NCI-H524 treated with DMSO at 0.1 percent for 48 hours (cell line): ENCODE measurements at regions not wholly inside any gene's neighbourhood (a gene's known extent, or its start where the extent isn't known, plus 50 kb on each side); places are given as distances from the start of the nearest gene placed in this dataset.
"Not testable (repeated sequence)": the region's sequence is repeated elsewhere in the genome, so short reads cannot be mapped to it uniquely, and the experiment has no call there.

ENCODE experiments used
- DNase-seq: peaks from one replicate; lab custom pipeline; 2025; lab: John Stamatoyannopoulos, UW

DNA sequence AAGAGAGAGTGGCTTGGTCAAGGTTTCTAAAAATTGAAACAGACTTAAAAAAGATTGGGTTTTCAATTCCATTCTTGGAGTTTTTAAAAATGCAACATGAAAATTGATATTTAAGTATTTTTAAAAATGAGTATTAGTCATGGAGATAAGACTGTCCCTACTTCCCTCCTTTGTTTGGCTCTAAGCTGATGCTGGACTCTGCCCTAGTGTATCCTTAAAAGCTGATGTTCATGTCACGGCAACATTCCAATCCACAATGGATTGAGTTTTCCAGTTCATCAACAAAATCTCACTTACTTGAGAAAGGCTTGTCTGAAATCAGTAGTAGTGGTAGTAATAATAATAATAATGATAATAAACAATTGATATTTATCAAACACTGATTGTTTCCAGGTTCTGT lies 119.0 kb upstream of the SLC38A2 start:
- DNase-seq, result no peak

DNA sequence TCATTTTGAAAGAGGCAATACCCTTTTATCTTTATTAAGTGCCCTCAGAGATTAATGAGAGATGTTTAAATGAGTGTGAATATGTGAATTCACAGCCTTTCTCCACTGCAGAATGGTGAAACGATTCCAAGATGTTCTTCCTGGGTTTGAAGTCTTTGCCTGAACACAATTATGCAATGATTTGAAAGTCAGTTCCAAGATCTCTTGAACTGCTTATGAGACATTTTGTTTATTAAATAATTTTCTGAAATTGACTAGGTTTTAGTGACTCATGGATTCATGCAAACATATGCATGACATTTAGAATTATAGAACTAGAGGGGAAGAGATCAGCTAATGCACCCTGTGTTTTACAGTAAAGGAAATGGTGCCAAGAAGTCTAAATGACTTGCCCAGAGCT lies 118.1 kb upstream of the SLC38A2 start:
- no peak for DNase-seq

DNA sequence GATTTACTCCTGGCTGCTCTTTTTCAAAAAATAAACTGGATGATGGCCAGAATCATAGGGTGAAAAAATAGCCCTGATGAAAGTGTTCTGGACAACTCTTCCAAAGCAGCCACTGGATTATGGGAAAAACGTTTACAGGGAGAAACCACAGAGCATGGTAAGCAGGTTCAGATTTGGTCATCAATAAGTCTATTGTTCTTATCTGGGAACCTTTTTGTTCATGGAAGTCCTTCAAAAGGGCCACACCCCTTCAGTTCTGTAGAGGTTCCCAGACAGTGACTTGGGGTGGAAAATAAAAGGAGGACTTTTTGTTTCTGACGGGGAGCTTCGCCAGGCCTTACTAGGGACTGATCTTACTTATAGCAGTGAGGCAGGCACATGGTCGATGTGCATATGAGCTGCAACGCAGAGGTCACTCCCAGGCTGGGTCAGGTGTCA lies 117.4 kb upstream of the SLC38A2 start:
- DNase-seq, result no peak

DNA sequence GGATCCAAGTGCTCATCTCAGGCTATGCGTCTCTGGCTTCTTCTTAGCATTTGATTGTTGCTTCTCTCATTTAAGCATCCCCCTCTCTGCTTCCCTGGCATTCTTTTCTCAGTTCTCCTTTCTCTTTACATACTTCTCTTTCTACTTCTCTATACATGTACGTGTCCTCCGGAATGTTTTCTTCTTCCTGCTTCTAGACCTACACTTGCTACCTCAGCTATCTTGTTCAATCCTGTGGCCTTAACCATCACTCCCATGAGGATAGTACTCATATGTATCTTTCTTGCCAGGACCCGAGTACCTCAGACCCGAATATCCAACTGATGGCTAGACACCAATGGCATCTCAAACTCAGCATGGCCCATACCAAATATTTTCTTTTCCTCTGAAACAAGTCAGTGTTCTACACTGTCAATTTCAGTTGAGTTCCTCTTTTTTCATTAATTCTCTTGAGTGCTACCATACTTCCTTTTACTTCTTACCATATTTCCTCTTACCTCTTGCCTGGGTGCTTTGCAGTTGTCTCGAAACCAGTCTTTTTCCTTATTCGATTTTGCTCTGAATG lies 115.1 kb upstream of the SLC38A2 start:
- DNase-seq, result no peak

DNA sequence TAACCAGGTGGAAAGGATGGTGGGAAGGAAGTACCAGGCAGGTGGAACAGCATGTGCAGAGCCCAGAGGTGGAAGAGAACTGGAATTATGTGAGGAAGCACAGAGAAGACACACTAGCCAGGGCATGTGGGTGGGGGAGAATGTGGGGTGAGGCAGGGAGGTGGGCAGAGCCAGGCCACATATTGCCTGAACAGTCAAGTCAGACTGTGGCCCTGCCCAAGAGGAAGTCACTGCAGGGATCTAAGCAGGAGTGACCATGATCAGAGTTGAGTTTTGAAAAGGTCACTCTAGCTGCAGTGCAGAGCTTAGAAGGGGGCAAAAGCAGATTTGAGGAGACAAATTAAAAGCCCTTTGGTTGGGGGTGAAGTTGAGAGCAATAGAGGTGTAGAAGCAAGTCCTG lies 114.0 kb upstream of the SLC38A2 start:
- no peak for DNase-seq

DNA sequence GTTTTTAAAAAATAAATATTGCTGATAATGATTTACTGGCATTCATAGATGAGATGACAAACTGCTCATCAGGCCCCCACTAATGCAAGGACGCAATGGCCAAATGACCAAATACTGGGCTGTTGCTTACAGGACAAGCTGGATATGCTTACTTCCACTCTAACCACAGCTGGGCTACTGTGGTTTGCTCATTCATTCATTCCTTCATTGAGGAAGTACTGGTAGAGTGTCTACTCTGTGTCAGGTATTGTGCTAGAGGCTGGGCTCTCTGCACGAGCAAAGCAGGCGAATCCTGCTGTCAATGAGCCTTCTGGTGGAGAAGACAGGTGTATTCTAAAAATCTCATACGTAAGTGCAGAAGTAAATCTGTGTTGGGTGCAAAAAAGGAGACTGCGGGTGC lies 113.3 kb upstream of the SLC38A2 start:
- no peak for DNase-seq

DNA sequence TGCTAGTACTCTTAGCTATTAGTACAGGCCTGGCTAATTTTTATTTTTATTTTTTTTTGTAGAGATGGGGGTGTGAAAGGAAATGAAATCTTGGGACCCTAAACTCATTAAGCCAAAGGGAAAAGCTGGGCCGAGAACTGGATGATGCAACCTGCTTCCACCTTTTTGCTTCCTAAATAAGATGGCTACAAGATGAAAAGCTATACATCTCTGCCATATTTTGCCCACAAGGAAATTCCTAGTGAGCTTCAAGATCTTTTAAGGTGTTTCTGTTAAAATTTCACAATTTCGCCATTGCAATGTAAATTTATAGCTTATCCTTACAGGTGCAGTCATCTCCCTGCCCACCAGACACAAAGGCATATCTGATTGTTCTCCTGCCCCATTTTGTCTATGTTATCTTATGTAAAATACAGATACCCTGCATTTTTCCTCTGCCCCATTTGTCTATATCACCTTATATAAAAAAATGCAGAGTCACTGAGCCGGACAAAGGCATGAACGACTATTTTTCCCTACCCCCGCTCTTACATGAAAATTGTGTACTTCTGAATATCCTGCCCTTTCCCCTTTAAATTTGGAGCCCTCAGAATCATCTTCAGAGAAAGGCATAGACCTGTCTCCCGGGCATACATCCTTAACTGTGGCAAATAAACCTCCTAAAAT lies 112.0 kb upstream of the SLC38A2 start:
- DNase-seq, result no peak

DNA sequence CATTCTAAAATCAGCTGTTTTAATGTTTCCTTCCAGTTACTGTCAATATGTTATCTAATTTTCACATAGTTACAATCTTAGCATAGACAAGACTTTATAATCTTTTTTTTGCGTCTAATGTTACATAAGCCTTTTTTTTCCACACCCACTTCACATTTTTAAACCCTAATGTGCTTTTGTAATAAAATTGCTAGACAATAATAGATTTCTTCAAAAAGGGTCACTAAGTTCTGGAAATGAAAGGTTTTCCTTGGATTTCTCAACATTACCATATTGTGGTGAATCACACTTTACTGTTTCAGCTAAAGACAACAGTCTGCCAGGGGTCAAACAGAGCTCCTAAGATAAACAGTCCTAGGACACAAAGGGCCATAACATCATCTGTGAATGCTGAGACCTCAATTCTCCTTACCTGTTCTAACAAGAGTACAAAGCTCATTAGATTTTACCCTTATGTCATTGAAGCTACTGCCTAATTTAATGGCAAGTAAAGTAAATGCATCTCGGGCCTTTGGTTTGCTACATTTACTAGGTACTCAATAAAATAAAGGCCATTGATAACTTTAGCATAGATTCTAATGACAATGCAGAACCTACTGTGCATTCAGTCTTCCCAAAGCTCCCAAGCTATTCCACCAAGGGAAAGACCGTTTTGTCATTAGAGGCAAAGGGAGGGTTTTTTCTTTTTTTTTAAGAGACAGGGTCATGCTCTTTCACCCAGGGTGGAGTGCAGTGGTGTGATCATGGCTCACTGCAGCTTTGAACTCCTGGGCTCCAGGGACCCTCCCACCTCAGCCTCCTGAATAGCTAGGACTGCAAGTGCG lies 111.2 kb upstream of the SLC38A2 start:
- no peak for DNase-seq

DNA sequence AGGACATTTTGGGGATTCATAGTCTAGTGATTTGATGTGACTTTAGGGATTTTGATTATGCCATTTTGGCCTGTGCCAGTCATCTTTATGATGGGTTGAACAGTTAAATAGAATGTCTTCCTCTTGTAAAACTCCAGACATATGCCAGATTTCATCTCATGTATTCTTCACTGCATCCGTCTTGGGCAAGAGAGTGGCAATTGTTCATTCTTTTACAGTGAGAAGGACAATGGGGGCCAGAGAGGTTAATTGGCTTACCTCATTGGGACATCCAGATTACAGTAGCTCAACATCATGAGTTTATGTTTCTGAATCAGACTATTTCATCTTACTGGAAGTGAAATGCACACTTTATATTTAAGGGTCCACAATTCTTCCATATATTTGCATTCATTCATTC lies 108.2 kb upstream of the SLC38A2 start:
- DNase-seq, result no peak

DNA sequence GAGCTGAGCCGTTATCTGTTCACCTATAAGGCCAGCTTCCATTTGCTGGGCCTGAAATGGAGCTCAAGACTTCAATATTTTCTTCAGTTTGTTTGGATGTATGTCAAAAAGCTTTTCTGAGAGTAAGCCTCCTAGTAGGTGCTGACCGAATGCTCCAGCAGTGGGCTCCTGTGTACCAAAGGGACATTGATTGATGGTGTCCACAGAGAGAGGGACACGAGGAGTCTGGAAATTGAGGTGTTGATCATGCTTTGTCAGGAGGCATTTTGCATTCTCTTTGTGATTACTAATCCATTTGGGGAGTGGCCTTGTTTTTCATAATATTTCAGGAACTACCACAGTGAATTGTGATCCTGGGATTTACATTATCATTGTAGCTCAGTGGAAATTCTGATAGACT lies 107.7 kb upstream of the SLC38A2 start:
- no peak for DNase-seq

DNA sequence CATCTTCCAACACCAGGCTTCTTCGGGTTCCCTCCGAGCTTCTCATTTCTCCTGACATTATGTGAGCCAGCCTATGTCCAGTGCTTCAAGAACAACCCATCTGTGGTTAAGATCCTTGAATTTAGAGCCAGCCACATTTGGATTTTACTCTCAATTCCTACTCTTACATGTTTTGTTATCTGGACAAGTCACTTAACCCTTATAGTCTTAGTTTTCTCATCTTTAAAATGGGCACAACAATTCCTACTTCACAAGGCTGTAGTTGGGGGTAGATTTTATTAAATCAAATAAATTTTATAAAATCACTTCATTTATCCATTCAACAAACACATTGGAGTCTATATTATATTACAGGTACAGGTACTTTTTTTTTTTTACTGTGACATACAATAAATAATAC lies 105.5 kb upstream of the SLC38A2 start:
- no peak for DNase-seq

DNA sequence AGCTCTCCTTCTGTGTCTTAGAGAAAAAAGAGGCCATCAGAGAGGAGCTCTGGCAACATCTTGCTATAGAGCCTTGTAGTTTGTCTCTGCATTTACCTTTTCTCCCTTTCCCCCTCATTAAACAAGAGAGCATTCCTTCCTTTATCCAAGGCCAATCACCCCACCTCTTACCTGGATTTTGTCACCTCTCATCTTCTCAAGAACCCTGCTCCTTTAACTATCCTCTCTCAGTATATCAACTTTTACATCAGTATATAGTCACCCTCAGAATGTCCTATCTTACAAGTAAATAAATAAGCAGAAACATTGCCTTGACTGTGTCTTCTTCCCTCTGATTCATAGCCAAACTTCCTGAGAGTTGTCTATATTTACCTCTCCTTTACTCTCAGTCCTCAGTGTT lies 105.0 kb upstream of the SLC38A2 start:
- DNase-seq, result no peak

DNA sequence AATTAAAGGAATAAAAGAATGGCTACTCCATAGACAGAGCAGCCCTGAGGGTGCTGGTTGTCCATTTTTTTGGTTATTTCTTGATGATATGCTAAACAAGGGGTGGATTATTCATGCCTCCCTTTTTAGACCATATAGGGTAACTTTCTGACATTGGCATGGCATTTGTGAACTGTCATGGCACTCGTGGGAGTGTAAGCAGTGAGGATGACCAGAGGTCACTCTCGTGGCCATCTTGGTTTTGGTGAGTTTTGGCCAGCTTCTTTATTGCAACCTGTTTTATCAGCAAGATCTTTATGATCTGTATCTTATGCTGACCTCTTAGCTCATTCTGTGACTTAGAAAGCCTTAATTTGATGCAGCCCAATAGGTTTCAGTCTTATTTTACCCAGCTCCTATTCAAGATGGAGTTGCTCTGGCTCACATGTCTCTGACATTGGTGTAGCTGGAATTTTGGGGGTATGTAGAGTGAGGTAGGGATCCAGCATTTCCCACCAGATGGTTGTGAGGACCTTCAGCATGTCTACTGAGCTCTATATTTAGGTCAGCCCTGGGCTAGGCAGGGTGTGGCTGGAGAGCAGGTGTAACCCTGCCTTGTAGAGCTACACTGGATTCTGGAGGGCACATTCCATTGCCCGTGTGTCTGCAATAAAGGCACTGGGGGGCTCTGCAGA lies 103.5 kb upstream of the SLC38A2 start:
- DNase-seq, result no peak

DNA sequence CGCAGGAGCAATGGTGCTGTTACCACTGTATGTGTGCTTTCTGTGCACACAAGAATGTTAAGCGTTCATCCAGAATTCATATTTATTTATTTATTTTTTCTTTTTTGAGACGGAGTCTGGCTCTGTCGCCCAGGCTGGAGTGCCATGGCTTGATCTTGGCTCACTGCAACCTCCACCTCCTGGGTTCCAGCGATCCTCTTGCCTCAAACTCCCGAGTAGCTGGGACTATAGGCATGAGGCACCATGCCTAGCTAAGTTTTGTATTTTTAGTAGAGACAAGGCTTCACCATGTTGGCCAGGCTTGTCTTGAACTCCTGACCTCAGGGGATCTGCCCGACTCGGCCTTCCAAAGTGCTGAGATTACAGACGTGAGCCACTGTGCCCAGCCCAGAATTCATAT lies 101.8 kb upstream of the SLC38A2 start:
- not testable (repeated sequence) for DNase-seq

DNA sequence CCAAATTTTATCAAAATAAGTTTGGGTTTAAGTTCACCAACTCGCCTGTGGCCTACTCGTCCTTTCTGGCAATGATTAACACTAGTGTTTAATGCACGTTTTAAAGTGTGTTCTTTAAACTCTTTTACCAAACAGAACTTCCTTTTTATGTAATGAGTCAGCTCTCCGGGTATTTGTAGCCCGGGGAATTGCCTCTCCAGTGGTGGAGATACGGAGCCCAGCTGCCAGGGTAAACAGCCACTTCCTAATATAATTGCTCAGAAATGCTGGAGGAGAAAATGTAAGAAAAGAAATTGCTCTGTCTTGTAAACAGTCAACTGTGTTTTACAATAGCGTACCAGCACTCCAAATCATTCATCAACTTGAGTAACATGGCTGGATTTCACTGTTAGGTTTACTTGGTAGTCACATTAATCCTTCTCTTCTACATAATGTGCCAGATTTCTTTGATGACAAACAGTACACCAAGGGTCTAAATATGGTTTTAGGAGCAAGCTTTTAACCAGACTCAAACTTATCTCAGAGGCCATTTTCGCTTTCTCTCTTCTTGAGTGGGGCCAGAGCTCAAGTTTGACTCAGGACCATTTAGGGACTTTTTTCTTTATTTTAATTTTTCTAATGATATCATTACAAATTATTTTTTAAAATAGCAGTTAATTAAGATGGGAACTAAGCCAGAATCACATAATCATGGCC lies 101.2 kb upstream of the SLC38A2 start:
- DNase-seq, result no peak

DNA sequence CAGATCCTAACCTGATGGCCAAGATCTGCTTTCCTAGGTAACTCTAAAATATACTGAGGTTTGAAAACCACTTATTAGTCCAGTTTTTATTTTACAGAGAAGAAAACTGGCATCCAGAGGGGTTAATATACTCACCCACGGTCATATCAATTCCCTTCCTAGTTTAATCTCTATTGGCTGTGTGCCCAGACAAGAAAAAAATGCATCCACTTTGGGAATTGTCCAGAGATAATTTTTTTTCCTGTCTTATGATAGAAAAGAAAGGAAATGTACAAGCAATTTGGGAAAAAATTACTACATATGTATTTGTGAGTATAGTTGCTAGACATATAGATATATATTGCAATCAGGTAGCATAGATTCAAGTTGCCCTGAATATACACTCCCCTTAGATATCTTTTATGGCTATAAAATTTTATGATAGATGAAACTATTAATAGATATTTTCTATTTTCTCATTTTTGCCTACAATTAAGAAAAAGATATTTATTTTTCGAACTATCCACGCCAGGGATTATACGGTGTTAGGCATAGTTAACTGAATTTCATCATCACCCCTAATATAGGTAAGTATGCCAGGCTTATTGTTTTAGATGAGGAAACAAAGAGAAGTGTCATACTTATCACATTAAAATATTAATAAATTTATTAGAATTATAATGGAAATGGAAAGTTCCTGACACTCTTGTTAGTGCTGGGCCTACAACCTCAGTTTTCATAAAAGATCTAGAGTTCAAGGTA lies 100.5 kb upstream of the SLC38A2 start:
- no peak for DNase-seq

DNA sequence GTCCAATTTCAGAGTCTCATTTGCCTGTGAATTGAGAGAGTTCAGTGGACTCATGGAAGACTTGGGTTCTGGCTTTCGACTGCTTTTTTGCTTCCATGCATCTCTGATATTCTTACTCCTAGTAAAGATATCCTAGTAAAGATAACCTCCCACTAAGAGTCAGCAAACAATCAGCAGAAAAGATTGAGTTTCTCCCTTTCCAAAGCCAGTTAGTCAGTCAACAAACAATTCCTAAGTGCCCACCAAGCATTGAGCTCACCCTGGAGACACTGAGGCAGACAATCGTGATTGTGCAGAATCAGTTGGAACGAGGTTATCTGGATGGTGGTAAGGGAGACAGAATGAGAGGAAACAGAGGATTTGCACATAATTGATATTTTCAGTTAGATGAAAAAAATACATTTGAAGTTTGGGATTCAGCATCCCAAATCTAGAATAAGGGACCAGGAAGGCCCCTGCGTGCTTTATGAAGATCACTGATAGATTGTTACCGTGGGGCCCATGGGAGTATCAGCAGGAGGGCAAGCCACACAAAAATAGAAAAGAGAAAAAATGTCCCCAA lies 99.7 kb upstream of the SLC38A2 start:
- DNase-seq, result no peak

DNA sequence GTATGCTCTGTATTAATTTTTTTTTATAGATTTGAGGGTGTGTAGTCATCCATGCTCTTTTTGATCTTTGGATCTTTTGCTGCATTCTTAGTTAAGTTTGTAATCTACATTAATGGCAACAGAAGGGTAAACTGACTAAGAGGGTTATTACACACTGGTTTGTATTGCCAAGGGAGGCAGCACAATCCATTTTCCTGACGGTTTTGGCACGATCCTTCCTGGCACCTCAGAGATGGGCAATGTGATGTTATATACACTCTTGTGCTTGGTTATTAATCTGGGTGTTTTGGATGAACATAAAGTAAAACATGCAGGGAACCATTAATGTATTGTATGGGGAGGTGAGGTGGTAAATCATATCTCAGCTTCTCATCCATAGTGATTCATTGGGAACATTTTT lies 98.8 kb upstream of the SLC38A2 start:
- no peak for DNase-seq

DNA sequence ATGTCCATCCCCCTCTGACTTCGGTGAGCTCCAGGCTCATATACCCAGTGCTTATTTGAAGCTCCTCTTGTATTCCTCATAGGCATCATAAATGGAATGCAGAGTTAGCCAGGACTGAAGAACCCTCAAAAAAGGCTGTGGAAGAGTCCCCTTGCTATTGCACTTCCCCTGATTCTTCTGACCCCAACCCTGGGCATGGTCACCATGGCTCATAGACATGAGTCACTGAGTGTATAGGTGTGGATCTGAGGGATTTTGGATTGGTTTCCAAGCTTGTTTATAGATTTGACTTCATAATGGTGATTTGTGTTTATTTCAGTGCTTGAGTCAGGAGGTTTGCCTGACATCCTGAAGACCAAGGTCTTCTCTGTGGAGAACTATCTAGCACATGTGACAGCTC lies 98.4 kb upstream of the SLC38A2 start:
- no peak for DNase-seq

DNA sequence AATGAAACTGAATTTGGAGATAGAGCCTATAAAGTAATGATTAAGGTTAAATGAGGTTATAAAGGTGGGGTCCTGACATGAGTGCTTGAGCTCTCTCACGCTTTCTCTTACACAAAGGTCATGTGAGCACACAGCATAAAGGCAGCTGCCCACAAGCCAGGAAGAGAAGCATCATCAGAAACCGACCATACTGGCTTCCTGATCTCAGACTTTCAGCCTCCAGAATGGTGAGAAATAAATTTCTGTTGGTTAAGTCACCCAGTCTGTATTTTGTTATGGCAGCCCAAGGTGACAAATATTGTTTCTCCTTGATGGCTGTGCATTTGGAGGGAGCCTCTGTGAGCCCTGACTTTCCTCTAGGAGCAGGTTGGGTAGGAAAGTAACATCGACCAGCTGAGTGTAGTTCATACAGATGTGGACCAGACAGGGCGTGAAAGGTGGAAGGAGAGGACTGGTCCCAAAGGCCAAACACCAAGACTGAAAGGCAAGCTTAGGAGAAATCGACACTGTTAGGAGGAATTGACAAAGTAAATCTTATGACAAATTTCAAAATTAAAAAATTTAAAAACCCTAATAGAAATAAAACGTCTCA lies 97.6 kb upstream of the SLC38A2 start:
- DNase-seq, result no peak

DNA sequence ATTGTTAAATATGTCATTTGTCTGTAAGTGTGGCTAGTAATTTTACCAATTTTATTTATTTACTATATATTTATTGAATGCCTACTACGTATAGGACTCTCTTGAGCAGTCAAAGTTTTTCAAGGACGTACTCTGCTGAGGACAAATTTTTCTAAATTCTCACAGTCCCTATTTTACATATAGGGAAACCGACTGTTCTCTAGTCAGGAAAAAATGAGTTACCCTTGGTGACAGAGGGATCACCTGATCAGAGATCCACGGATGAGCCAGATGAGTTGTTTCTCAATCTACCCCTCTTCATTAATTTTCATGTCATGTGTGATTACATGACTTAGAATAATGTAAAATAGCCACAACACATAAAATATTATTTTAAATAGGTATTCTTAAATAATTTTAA lies 96.2 kb upstream of the SLC38A2 start:
- no peak for DNase-seq
